Sigmoid colon (tissue), 4 donors: ENCODE measurements at regions not wholly inside any gene's neighbourhood (a gene's known extent, or its start where the extent isn't known, plus 50 kb on each side); places are given as distances from the start of the nearest gene placed in this dataset.

Experiments
- EP300 ChIP-seq, 4 donors: sonication (generic); formaldehyde crosslinking; IDR thresholded peaks; one replicate each; pipeline ENCODE4 v1.6.1; 2017; ENCODE audit warnings: antibody characterized with exemption in 4 of 4
- POLR2A ChIP-seq, 2 donors: fragments of 450-650 bp; IDR thresholded peaks; one replicate each; pipeline ENCODE4 v1.6.1; 2016; ENCODE audit warnings: antibody characterized with exemption in 2 of 2, mild to moderate bottlenecking in 2 of 2, moderate library complexity in 2 of 2
- POLR2AphosphoS5 ChIP-seq, 4 donors: sonication (generic); formaldehyde crosslinking; IDR thresholded peaks; one replicate each; pipeline ENCODE4 v1.6.1; 2017; ENCODE audit warnings: antibody characterized with exemption in 4 of 4
- TF ChIP-seq, protein P1 (sequence below), 4 experiments: fragments of 450-650 bp in 3 of 4; fragments of 200-600 bp in 1 of 4; IDR thresholded peaks; one replicate each; pipeline ENCODE4 v1.5.1; 2016 to 2019; ENCODE audit warnings: antibody characterized with exemption in 4 of 4, mild to moderate bottlenecking in 3 of 4, moderate library complexity in 2 of 4

DNA sequence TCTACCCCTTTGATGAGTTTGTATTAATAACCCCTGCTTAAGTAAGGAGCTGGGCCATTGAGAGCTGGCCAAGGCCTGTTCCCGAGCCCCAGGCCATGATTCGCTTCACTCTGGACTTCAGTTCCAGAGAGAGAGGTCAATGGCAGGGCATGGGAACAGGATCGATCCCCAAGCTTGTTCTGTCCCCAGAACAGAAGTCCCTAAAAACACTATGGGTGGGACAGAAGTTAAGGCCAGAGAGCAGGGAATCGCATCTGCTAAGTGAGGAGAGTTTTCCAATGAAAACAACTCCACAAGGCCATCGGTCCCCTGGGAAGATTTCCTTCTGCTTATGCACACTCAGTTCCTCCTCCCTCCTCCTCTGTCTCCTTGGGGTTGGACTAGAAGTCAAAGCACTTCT is 159.6 kb downstream of the LSM5 start:
- TF ChIP-seq POLR2AphosphoS5 (IDR thresholded peaks at IDR 0.05) (no peak), EP300 (IDR thresholded peaks at IDR 0.05) (no peak), POLR2A (IDR thresholded peaks at IDR 0.05) (no peak)
- TF ChIP-seq, protein P1, sequence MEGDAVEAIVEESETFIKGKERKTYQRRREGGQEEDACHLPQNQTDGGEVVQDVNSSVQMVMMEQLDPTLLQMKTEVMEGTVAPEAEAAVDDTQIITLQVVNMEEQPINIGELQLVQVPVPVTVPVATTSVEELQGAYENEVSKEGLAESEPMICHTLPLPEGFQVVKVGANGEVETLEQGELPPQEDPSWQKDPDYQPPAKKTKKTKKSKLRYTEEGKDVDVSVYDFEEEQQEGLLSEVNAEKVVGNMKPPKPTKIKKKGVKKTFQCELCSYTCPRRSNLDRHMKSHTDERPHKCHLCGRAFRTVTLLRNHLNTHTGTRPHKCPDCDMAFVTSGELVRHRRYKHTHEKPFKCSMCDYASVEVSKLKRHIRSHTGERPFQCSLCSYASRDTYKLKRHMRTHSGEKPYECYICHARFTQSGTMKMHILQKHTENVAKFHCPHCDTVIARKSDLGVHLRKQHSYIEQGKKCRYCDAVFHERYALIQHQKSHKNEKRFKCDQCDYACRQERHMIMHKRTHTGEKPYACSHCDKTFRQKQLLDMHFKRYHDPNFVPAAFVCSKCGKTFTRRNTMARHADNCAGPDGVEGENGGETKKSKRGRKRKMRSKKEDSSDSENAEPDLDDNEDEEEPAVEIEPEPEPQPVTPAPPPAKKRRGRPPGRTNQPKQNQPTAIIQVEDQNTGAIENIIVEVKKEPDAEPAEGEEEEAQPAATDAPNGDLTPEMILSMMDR (IDR thresholded peaks at IDR 0.05): no peak
